NCI-H2227 (cell line): ENCODE measurements at regions not wholly inside any gene's neighbourhood (a gene's known extent, or its start where the extent isn't known, plus 50 kb on each side); places are given as distances from the start of the nearest gene placed in this dataset.
"Not testable (repeated sequence)": the region's sequence is repeated elsewhere in the genome, so short reads cannot be mapped to it uniquely, and the experiment has no call there.

Experiments
- DNase-seq: peaks from one replicate; lab custom pipeline; 2025; ENCODE audit not compliant: unreplicated experiment; lab: John Stamatoyannopoulos, UW

DNA sequence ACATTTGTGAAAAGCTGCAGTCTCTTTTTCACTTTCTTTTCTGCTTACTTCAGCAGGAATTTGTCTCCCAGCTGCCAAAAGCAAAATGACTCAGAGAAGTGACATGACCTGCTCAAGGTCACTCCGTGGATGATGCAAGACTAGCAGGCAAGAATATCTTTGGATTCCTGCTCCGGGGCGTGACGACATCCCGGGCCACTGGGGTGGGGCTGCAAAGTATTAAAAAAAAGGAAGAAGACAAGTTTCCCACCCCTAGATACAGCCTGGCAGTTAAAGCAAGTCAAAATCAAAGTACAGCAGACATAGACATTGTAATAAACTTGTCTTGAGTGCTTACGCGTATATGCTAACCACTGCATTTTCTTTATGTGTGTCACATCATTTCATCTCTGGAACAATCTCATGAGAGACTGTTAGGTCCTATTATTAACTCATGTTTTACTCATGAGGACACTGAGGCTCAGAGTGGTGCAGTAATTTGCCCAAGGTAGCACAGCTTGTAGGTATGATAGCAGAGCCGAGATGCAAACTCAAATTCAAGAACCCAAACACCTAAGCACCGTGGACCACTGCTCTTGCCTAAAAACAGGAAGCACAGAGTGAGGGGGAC, 485.2 kb upstream of the PROK2 start:
- no peak for DNase-seq

DNA sequence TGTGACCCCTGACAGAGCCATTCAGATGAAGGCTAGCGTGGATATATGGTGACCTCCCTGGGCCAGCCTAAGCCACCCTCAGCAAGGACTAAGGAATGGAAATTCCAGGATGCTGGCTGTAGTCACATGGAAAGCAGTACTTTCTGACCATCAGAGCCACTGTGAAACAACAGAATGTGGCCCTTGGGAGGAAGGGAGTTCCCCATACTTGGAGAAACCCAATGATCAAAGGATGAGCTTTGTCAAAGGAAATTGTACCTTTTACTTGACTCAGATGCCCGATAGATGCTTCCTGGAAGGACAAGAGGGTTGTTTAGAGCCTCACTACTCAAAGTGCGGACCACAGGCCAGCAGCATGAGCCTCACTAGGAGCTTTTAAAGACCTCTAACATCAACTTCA, 484.5 kb upstream of the PROK2 start:
- DNase-seq: no peak

DNA sequence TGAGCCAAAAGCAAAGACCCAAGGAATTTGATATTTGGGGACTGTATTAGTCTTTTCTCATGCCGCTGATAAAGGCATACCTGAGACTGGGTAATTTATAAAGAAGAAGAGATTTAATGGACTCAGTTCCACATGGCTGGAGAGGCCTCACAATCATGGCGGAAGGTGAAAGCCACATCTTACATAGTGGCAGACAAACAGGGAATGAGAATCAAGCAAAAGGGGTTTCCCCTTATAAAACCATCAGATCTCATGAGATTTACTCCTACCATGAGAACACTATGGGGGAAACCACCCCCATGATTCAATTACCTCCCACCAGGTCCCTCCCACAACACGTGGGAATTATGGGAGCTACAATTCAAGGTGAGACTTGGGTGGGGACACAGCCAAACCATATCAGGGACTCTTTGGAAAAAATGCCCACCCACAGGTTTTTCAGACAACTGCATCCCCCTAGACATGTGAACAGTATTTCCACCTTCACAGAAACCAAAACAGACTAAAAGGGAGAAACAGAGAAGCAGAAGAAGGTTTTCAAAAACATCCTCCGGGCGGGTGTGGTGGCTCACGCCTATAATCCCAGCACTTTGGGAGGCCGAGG, 482.1 kb upstream of the PROK2 start:
- not testable (repeated sequence) for DNase-seq

DNA sequence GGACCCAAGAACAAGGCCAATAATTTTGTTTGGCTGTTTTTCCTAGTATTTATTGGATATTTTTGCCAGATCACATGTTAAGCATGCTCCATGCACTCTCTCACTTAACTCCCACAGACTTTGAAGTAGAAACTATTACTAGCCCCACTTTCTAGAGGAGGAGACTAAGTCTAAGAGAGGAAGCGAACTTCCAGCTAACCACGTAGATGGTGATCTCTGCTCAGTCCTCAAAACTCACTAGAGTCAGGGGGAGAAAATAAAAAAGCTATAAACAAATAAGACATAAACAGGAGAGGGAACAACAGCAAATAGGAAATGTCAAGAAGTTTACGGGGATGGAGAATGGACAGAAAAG, 481.0 kb upstream of the PROK2 start:
- DNase-seq: no peak

DNA sequence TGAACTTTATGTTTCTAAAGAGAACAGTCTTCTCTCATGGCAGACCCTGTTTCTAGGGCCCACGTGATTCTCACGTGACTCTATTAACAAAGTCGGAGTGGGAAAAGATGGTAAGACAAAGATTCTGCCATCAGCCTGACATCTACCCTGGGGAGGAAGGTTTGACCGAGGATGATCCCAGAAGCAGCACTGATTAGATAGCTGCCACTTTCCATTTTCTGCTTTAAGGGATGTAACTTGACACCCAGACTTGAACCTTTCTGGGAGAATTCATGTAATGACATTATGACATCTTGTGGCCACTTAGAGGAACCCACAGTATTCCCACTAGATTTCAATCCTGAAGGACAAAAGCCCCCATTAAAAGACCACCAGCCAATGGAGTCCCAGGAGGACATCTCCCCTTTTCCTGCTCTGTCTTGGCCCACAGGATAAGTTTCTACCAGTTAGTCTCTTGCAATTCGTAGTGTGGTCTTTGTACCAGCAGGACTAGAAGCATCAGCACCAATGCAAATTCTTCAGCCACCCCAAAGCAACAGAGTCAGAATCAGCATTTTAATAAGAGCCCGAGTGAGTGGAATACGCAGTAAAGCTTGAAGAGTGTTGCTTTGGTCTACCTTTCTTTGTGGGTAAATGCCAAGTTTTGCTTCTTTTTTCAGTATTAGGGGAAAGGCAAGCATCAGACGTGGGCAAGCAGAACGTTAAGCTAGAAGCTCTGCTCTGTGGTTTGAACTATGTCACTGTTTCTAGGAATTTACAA, 480.5 kb upstream of the PROK2 start:
- DNase-seq: no peak

DNA sequence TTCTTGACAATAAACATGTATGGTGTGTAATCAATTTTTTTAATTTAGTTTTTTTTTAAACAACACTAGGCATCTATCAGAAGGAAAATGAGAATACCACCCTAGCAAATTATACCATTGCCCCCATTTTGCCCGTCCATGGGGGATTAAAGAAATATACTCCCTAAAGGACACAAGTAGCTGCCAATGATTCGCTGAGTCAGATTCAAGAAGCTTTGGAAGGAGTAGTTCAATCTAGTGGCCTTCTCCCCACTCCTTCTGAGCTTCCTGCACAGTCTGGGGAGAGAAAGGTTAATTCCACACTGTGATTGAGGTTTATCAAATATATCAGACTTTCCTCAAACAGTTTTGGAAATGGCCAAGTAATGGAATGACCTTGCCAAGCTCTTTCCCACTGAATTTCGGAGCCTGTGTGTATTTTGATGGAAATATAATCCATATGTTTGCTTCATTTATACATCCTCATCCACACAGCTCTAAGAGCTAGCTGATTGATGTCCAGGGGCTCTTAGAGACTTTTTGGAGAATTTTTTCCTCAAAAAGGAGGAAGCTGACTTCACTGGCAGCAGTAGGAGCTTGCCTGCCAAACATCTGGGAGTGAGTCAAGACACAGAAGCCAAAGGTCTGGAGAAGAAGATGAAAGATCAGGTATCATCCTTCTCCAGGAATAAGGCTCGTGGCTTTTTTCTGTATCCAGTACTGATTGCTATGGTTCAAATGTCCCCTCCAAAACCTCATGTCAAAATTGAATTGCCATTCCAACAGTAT, 478.5 kb upstream of the PROK2 start:
- DNase-seq: no peak

DNA sequence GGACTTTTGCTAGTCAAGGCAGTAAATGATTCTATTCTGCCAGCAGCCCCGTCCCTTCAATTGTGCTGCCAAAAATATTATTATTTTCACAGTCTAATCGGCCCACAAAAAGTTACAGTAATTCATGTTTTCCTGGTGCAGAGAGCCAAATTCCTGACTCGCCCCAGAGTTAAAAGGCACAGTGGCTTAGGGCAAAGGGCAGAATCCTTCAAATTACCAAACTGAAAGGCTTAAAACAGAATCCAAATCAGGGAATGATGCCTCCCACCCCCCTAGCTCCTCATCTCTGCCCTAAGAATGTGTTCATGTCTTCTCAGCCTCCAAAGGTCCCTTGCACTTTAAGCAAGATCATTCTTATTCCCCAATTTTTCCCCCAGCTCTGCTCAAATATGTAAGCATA, 477.8 kb upstream of the PROK2 start:
- no peak for DNase-seq

DNA sequence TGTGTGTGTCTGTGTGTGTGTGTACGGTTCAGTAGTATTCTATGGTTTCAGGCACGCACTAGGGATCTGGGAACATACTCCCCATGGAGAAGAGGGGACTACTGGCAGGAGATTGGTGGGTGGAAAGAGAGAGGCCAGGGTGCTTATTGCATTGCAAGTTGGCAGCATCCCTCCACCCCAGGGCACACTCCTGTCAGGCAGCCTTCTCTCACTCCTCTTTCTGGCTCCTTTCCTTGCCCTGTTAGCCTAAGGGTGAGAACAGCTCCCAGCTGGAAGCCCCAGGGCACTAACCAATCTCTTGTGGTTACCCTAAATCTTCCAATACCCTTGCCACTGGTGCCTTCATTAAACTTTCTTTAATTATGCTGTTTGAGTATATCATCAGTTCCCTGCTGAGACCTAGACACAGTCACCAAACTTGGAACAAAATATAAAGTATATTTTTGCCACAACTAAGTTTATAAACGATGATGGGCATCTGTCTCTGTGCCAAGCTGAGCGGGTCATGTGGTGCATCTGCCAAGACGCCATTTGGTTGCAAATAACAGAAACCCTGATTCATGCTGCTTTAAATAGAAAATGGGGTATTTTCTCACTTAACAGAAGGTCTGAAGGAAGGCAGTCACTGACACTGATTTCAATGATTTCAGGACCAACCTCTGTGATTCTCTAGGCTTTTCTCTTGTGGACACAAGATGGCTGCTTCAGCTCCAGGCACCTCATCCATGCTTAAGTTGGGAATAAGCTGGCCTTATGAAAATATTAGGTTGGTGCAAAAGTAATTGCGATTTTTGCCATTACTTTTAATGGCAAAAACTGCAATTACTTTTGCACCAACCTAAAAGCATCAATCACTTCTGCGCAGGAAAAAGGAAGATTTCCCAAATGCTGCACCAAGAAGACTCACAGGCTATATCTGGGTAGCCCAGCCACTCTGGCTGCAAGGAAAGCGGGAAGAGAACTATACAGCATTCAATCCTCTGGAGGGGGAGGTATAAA, 476.9 kb upstream of the PROK2 start:
- DNase-seq: no peak

DNA sequence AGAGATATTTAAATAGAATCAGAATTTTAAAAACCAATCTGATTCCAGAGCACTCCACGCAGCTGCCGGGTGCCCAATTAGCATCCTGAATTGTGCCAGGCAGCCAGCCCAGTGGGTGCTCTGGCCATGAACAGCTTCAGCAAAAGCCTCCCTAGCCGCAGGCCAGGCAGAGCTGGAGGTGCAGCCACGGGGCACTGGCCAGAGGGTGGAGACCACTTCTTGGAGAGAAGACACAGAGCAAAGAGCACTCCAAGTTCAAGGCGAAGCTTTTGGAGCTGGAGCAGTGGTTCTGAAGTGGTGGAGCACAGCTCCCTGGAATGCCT, 475.6 kb upstream of the PROK2 start:
- no peak for DNase-seq

DNA sequence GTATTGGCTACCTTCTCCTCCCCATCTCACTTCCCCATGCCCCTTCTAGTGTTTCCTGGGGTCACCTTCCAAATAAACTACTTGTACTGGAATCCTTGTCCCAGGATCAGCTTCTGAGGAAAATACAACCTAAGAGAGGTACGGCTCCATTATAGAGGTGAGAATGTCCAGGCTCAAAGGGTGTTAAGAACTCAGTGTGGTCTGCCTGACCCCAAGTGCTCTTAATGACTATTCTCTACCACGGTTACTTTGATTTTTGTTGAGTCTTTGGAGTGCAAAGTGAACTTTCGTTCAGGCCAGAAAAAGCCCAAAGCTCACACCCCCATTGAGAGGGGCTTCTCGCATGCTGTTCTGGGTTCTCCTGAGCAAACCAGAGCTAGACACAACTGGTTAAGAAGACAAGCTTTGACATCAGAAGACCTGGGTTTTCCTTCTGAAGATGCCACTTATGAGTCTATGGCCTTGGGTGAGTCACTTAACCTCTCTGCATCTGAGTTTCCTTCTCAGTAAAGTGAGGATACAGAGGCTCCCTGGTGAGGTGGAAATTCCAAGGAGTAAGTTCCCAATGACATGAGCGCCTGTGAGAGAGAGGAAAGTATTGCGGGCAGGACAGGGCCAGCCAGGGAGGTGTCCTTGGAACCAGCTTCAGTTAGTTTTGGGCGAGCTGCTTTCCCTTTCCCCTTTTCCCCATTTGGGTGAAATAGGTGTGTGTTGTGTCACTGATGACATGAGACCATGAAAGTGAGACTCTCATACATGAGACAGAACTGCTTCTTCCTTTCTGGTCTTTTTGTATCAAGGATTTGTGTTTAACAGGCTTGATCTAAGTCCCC, 475.0 kb upstream of the PROK2 start:
- no peak for DNase-seq

DNA sequence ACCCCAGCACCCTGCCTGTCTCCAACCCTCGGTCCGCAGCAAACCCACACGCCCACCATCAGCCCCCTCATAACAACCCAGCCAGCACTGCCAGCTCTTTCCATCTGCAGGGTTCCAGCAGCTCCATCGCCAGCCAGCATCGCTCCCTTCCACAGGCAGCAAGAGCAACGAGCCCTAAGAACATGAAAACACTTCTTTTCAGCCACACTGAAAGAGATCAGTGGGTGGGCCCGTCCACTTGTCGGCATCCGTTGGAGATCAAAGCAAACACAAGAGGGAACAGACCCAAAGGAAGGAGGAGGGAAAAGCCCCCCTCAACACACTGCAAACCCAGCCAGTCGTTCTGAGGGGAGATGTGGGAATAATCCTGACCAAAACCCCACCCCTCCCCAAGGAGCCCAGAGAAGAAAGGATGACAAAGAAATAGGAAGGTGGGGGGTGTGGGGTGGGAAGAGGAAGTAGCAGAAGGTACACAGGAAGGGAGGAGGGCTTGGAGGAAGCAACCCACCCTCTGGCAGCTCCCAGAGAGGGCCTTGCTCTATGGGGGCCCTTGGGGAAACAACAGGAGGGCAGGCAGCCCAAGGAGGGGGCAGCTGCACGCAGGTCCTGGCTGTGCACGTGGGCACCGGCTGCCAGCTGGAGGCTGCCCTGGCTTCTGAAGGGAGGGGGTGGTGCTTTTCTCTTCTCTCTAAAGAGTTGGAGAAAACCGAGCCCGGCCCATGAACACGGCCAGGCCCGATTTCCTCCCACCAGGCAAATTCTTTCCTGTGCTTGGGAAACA, 473.6 kb upstream of the PROK2 start:
- DNase-seq: no peak

DNA sequence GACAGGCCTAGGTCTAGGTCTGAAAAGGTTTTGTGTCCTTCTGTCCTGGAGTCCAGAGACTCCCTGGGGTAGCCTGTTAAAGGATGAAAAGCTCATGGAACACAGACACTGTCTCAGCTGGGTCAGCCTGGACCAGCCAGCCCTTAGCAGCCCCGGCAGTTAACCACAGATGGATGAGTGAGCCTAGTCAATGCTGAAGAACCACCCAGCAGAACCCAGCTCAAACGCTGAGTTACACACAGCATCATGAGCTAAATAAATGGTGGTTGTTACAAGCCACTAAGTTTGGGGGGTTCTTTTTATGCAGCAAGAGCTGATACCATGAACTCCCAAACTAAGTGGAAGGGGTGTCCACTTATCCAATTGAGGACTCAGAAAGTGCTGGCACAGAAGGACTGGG, 472.8 kb upstream of the PROK2 start:
- DNase-seq: no peak

DNA sequence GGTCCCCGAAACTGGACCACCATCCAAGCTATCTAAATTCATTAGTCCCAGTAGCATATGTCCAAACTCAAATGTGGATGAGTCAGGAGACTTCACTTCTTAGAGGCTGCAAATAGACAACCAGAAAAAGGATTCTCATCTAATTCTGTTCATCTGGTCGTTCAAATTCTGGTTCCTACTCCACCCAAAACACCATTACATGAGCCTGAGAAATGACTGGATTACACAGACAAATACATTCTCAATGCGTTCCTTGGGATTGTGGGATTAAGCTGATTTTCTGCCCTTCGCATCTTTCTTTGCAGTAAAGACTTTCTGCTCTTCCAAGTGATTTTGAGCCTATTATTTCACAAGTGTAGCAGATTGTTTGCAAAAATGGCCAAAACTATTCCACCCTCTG, 472.3 kb upstream of the PROK2 start:
- DNase-seq: no peak

DNA sequence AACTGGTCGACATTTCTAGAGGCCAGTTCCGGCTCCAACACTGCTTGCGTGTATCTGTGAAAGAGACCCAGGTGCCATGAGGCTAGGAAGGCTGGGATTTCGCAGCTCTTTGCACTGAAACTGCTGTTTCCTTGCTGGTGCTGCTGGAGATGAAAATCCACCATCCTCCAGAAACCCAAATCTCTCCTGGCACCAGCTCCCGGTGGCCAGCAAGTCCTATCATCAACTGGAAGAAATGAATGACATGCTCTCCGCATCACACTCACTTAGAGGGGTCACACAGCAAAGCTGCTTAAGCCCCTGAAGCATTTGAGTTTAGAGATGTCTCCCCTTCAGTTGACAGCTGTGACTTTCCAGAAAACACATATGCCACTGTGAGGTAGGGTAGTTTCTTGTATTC, 471.8 kb upstream of the PROK2 start:
- DNase-seq: no peak

DNA sequence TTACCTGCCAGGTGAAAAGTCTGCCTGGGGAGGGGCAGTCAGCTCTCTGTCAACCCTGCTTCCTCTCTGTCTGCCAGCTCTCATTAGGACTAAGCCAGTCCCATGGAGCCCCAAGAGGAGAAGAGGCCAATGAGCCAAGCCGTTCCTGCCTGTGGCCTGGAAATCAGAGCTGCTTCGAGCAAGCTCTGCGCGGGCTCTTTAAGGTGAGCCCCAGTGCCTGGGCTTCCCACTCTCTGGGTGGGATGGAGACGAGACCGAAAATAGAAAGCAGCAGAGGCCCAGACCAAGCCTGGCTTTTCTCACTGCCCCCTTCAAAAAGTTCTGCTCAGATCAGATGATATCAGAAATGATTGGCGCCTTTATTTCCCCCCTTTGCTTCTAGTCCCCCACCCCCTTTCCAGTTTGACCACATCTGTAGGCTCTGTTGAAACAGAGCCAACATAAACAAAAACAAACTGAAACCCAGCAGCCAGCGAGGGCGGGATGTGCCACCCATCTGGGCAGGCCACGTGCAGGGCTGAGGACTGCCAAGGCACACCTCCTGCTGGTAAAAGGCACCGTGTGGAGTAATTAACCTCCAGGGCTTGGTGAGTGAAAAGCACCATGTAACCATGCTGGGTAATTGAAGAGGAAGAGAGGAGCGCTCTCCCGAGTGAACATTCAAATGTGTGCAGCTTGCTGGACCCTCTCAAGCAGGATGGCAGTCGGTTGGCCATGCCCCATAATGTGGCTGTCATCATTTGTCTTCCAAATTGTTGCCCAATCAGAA, 471.0 kb upstream of the PROK2 start:
- DNase-seq: peak; percentile 52

DNA sequence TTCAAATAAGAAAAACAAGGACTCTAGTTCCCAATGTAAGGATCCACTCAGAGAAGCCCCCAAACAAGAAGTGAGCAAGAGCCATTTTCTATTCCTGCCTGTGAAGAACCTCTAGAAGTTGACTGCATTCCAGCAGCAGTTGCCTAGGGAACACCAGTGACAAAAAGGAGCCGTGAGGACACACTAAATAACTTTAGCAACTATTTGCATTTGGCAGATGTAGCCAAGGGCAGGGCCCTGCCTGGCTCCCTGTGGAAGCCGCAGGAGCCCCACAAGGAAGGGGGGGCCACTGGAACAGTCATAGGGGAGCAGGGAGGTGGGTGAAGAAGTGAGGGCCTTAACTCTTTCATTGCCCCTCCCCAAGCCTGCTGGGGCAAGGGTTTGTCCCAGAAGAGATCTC, 470.2 kb upstream of the PROK2 start:
- DNase-seq: no peak

DNA sequence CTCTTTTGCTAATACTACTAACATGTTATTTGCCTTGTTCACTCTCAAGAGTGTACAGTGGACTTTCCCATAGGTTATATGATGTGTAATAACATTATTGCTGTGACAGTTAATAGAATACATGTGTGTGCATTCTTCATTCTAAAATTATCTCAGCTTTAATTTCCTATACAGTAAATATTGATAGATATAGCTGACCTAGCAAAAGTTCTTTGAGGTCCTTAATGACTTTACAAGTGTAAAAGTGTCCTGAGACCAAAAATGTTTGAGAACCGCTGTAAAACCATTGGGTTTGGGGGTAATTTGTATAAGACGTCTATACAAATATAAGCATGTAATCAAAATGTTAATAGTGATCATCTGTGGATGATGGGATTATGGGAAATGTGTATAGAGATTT, 469.5 kb upstream of the PROK2 start:
- DNase-seq: no peak

DNA sequence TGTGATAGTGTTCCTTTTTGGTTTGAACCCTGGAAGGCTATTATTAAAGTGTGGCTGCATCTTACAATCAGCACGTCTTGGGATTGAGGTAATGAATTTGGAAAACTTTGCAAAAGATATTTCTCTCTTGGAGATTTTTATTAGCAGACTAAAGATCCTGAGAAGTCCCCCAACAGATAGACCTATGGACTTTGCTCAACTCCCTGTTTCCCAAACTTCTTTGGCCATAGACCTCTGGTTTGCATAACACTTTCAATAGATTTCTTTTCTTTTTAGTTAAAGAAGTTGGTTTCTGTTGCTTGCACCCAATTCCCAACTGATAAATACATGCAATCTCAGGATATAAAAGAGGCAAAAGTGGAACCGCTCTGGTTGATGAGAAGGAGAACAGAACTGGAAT, 465.8 kb upstream of the PROK2 start:
- DNase-seq: no peak

DNA sequence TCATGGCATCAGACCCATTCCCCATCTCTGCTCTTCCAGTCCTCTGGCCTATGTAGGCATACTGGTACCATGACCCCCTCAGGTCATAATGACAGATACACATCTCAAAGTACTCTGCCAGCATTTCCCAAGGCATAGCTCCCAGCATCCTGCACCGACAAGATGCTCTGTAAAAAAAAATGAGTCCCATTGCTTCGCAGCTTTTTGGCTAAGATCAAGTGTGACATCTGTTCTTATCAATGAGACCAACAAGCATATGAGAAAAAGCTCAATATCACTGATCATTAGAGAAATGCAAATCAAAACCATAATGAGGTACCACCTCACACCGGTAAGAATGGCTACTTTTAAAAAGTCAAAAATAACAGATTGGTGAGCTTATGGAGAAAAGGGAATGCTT, 463.9 kb upstream of the PROK2 start:
- DNase-seq: no peak
